ENCODE measurements at regions not wholly inside any gene's neighbourhood (a gene's known extent, or its start where the extent isn't known, plus 50 kb on each side); places are given as distances from the start of the nearest gene placed in this dataset.

- H3K9me3 ChIP-seq: no peaks in the 10 kb centered on the region
- H3K36me3 ChIP-seq: no peaks in the 10 kb centered on the region
- H3K4me3 ChIP-seq: no peak overlapping the region
- no peaks in the 10 kb centered on the region for H3K27me3 ChIP-seq
- no peak for DNase-seq
These were observed 69.3 kb upstream of the EEPD1 start for GRCh38 chr7:36083626-36084380.

DNA sequence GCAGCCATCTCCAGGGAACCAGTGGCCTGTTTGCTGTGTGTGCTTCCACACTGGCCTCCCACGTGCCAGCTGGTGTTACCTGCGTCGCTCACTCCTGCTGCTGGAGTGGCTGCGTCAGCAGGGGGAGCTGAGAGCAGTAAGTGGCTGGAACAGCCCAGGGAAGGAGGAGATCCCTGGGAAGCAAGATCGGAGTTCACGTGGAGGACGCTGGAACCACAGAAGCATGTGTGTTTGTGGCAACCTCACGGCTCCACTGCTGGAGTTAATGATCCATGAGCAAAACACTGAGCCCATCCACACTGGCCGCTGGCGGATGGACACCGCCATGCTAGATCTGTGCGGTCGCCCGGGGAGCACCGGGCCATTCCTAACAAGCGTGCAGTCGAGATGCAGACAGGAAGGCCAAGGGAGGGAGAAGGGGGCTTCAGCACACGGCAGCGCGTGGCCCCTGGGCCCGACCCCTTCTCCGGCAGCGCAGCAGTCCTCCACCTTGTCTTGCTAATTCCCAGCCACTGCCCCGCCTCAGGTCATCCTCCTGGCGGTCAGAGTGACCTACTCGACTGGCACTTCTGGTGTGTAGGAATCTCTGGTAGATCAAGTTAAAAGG, 68.5 kb upstream of the EEPD1 start:
- Histone ChIP-seq H3K9me3 (no peaks in the 10 kb centered on the region), H3K36me3 (no peaks in the 10 kb centered on the region), H3K27me3 (no peaks in the 10 kb centered on the region), H3K4me3 (no peak overlapping the region)
- peak; percentile 23 for DNase-seq

DNA sequence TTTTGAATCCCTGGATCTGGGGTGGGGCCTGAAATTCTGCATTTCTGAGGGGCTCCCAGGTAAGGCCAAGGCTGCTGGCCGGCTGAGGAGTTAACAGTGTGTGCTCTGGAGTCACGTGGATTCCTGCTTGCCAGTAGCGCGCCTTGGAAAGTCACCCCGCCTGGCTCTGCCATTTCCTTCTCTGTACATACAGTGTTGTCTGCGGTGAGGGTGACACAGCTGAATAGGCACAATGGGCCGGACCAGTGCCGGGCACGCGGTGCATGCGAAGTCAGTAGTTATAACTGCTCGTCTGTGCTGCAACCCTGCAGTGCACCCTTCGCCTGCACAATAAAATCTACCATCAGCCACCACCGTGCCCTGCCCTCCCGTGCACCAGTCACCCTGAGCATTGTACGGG, 68.0 kb upstream of the EEPD1 start:
- Histone ChIP-seq H3K9me3 (no peaks in the 10 kb centered on the region), H3K27me3 (no peaks in the 10 kb centered on the region), H3K36me3 (no peaks in the 10 kb centered on the region), H3K4me3 (no peak overlapping the region)
- DNase-seq: no peak

GRCh38 chr7:36086571-36086970, 66.5 kb upstream of the EEPD1 start:
- Histone ChIP-seq H3K9me3 (no peaks in the 10 kb centered on the region), H3K27me3 (no peaks in the 10 kb centered on the region), H3K36me3 (no peaks in the 10 kb centered on the region), H3K4me3 (no peak overlapping the region)
- no peak for DNase-seq

- H3K4me3 ChIP-seq: no peak overlapping the region
These were observed 64.5 kb upstream of the EEPD1 start for GRCh38 chr7:36088553-36088952.

GRCh38 chr7:36088966-36089365, 64.1 kb upstream of the EEPD1 start:
- no peak overlapping the region for H3K4me3 ChIP-seq
- H3K36me3 ChIP-seq: no peaks in the 10 kb centered on the region
- no peaks in the 10 kb centered on the region for H3K27me3 ChIP-seq
- H3K9me3 ChIP-seq: no peaks in the 10 kb centered on the region
- no peak for DNase-seq

More at GRCh38 chr7:36088553-36088952, 64.5 kb upstream of the EEPD1 start:
- Histone ChIP-seq H3K36me3 (no peaks in the 10 kb centered on the region), H3K27me3 (no peaks in the 10 kb centered on the region), H3K9me3 (no peaks in the 10 kb centered on the region)
- DNase-seq: no peak

DNA sequence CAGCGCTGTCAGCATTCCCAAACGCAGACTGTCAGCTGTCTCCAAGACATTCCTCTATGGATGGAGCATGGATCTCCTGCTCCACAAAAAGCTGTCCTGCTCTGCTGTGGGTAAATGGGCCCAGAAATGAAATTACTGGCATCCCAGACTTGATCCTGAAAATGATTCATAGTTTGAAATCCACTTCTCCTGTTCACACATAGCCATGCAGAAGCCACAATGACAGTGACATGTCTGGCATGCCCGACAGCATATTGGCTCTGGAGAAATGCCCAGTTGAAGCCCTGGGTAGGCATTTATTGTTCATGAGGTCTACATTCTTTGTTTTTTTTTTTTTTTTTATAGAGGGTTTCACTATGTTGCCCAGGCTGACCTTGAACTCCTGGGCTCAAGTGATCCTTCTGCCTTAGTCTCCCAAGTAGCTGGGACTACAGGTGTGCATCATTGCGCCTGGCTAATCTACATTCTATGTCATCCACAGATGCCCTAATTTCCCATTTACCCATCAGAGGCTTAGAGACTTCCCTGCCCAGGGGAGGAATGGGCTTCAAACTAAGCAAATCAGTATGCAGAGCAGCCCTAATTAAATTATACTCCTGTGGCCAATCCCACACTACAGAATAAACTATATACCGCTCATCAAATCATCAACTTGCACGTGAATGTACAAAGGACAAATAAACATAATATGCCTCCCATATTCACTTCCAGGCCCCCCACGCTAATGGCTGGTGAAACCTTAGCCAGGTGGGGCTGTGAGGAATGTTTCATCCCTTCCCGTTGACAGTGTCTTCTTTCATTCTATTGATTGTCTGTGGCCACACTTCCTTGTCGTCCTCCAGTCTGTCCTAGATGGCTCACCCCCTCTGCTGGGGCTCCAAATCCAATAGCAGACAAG, 61.8 kb upstream of the EEPD1 start:
- Histone ChIP-seq H3K9me3 (no peaks in the 10 kb centered on the region), H3K4me3 (no peak overlapping the region), H3K27me3 (no peaks in the 10 kb centered on the region), H3K36me3 (no peaks in the 10 kb centered on the region)
- no peak for DNase-seq

DNA sequence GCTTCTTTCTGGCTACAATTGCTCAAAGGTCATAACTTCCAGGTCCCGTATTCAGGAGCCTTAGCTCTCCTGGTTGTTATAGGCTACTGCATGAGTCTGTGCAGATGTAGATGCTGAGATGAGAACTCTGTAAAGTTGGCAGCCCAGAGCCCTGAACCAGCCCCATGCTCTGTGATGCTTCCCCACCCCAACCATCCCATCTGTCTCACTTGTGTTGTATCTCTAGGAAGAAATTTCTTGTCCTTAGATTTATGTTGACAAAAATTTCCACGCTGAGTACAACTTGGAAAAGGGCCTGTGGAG, 61.2 kb upstream of the EEPD1 start:
- no peak for DNase-seq
- Histone ChIP-seq H3K36me3 (no peaks in the 10 kb centered on the region), H3K9me3 (no peaks in the 10 kb centered on the region), H3K4me3 (no peak overlapping the region), H3K27me3 (no peaks in the 10 kb centered on the region)

DNA sequence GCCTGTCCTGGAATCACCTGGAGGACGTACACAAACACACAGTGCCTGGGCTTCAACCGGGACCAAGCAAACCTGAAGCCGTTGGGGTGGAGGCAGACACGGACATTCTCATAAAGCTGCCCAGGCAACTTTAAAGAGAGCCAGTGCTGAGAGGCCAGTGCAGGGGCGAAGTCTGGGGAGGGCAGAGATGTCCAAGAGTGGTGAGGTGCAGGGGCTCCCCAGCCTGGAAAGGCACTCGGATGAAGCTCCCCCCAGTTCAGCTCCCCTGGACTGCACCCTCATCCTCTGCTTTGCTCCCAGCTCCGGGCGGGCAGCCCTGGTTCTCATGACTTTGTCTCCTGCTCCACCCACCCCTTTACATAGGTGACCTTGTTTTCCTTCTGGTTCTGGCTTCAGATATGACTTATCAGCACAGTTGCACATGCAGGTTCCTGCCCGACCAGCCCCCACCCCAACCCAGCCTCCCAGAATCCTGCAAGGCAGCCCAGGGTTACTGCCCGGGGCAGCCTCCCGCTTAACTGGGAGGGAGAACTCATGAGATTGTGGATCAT, 60.8 kb upstream of the EEPD1 start:
- Histone ChIP-seq H3K27me3 (no peaks in the 10 kb centered on the region), H3K4me3 (no peak overlapping the region), H3K9me3 (no peaks in the 10 kb centered on the region), H3K36me3 (no peaks in the 10 kb centered on the region)
- no peak for DNase-seq

- Histone ChIP-seq H3K4me3 (no peak overlapping the region), H3K36me3 (no peaks in the 10 kb centered on the region), H3K9me3 (no peaks in the 10 kb centered on the region), H3K27me3 (no peaks in the 10 kb centered on the region)
- no peak for DNase-seq
These were observed 56.5 kb upstream of the EEPD1 start for GRCh38 chr7:36096460-36097095.

DNA sequence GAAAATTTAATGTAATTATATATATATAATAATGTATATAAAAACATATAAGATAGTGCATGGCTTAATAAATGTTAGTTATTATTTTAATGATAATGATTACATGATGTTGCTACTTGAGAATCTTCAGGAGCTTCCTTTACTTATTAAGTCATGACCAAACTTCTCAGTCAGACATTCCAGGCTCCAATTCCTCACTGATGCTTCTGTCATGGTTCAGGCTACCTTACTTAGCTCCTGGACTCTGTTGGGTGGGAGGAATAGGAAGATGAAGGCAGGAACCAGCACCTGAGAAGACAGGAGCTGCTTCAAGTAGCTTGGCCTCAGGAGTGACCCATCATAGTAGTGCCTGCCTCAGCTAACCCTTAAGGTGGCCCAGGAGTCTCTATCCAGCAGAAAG, 55.0 kb upstream of the EEPD1 start:
- H3K27me3 ChIP-seq: no peaks in the 10 kb centered on the region
- no peak overlapping the region for H3K4me3 ChIP-seq
- H3K36me3 ChIP-seq: no peaks in the 10 kb centered on the region
- no peak for DNase-seq
- H3K9me3 ChIP-seq: no peaks in the 10 kb centered on the region

GRCh38 chr7:36100226-36100625, 52.8 kb upstream of the EEPD1 start:
- H3K27me3 ChIP-seq: no peaks in the 10 kb centered on the region
- H3K36me3 ChIP-seq: no peaks in the 10 kb centered on the region
- H3K9me3 ChIP-seq: no peaks in the 10 kb centered on the region
- H3K4me3 ChIP-seq: no peak overlapping the region
- DNase-seq: no peak

DNA sequence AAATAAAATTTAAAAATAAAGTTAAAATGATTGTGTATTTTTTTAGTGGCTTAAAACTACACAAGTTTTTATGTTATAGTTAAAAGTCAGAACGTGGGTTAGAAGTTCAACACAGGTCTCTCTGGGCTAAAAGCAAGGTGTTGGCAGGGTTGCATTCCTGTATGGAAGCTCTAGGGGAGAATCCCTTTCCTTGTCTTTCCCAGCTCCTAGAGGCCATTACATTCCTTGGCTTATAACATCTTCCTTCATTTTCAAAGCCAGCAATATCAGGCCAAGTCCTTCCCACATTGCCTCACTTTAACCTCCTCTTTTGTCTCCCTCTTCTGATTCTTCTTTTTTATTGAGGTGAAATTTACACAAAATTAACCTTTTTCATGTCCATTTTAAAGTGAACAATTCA, 52.4 kb upstream of the EEPD1 start:
- Histone ChIP-seq H3K27me3 (no peaks in the 10 kb centered on the region), H3K36me3 (no peaks in the 10 kb centered on the region), H3K4me3 (no peak overlapping the region), H3K9me3 (no peaks in the 10 kb centered on the region)
- DNase-seq: no peak

Data from MG63 (cell line).